K562 (cell line): ENCODE measurements at regions not wholly inside any gene's neighbourhood (a gene's known extent, or its start where the extent isn't known, plus 50 kb on each side); places are given as distances from the start of the nearest gene placed in this dataset.

Experiments
- ATAC-seq: fragments of 200-7000 bp; cut with Tn5 transposase; 3 replicates; pipeline ENCODE4 v1.9.1; 2020; ENCODE audit warnings: moderate library complexity
- BruUV-seq: library from RNA; stranded (reverse); fragments of 400-500 nt; replicated peaks from 2 replicates; lab custom pipeline; 2021; lab: Mats Ljungman, UMichigan
- CTCF ChIA-PET: fragments of 300-600 bp; formaldehyde crosslinking; extraction: SDS; loops from one replicate; lab custom pipeline; 2021; ENCODE audit warnings: low intra/inter-chr PET ratio; lab: Yijun Ruan, JAX
- POLR2A ChIA-PET: fragments of 300-600, 350-650 bp; sonication (Branson Sonifier 250); formaldehyde crosslinking; extraction: SDS; loops from one replicate; lab custom pipeline; 2021; ENCODE audit warnings: antibody characterized with exemption, inconsistent platforms; lab: Yijun Ruan, JAX
- DNase-seq, 4 experiments: peaks; one replicate each; pipeline versions ENCODE4 v3.0.0 to v3.0.0-alpha.2; 2011 to 2018; ENCODE audit warnings: low spot score in 3 of 4, mixed read lengths in 3 of 4; ENCODE audit errors: extremely low read depth in 1 of 4
- FAIRE-seq: peaks from 2 replicates; lab custom pipeline; 2011; peaks lifted over from hg19 to GRCh38; lab: Jason Lieb, UNC
- H2AFZ ChIP-seq: 2 replicates; pipeline ENCODE4 v1.6.0; 2011; ENCODE audit warnings: low read depth, low read length, control low read depth, inconsistent platforms
- H3K27ac ChIP-seq: fragments of 200-600 bp; 3 replicates; pipeline ENCODE4 v1.8.0; 2011; ENCODE audit warnings: low read depth, mild to moderate bottlenecking, control low read depth, inconsistent platforms, low read length, moderate library complexity, mixed read lengths; ENCODE audit errors: extremely low read depth
- H3K27me3 ChIP-seq, 2 experiments: fragments of 300-600 bp in 1 of 2; 2 replicates in 1 of 2; 3 replicates in 1 of 2; pipeline versions ENCODE4 v1.6.0 to v1.8.0; 2011; ENCODE audit warnings: inconsistent platforms in 2 of 2, low read length in 2 of 2, mild to moderate bottlenecking in 1 of 2, mixed read lengths in 1 of 2, moderate library complexity in 1 of 2; ENCODE audit not compliant: control insufficient read depth in 2 of 2, insufficient read depth in 2 of 2
- H3K36me3 ChIP-seq: fragments of 300-600 bp; 3 replicates; pipeline ENCODE4 v1.8.0; 2011; ENCODE audit warnings: mild to moderate bottlenecking, low read length, inconsistent platforms; ENCODE audit not compliant: control insufficient read depth, insufficient read depth
- H3K4me1 ChIP-seq, 2 experiments: fragments of 200-600 bp in 1 of 2; replicated peaks in 1 of 2; 2 replicates in 1 of 2; 3 replicates in 1 of 2; pipeline versions ENCODE4 v1.5.1 to v1.8.0; 2011; ENCODE audit warnings: inconsistent platforms in 2 of 2, low read length in 2 of 2, mild to moderate bottlenecking in 1 of 2, mixed read lengths in 1 of 2, moderate library complexity in 1 of 2; ENCODE audit not compliant: control insufficient read depth in 2 of 2, insufficient read depth in 2 of 2
- H3K4me2 ChIP-seq: 2 replicates; pipeline ENCODE4 v1.6.1; 2011; ENCODE audit warnings: low read length, control low read depth, inconsistent platforms, mixed read lengths; ENCODE audit not compliant: insufficient read depth
- H3K4me3 ChIP-seq: fragments of 200-600 bp; sonication (generic), shearing (Covaris generic); 2 replicates; pipeline ENCODE4 v1.5.1; 2016; ENCODE audit warnings: control low read depth, inconsistent platforms
- H3K79me2 ChIP-seq: fragments of 200-600 bp; 3 replicates; pipeline ENCODE4 v1.8.0; 2011; ENCODE audit warnings: low read length, inconsistent platforms; ENCODE audit not compliant: control insufficient read depth, insufficient read depth
- H3K9ac ChIP-seq, 2 experiments: 2 replicates each; pipeline versions ENCODE4 v1.6.0 to v1.6.1; 2011; ENCODE audit warnings: low read depth in 2 of 2, low read length in 2 of 2, control low read depth in 1 of 2, inconsistent platforms in 1 of 2, mild to moderate bottlenecking in 1 of 2, mixed read lengths in 1 of 2; ENCODE audit not compliant: insufficient read depth in 1 of 2
- H3K9me1 ChIP-seq: one replicate; pipeline ENCODE4 v1.6.0; 2011; ENCODE audit warnings: inconsistent platforms, mild to moderate bottlenecking, low read length, moderate library complexity; ENCODE audit not compliant: control insufficient read depth, insufficient read depth
- H3K9me3 ChIP-seq: replicated peaks from 2 replicates; pipeline ENCODE4 v1.5.1; 2011; ENCODE audit warnings: low read depth, low read length, inconsistent platforms; ENCODE audit not compliant: control insufficient read depth, insufficient read depth
- H4K20me1 ChIP-seq: replicated peaks from 2 replicates; pipeline ENCODE4 v1.6.1; 2011; ENCODE audit warnings: low read length, inconsistent platforms, mixed read lengths; ENCODE audit not compliant: control insufficient read depth, insufficient read depth
- C11orf30 ChIP-seq: fragments of 450-650 bp; IDR thresholded peaks from 2 replicates; pipeline ENCODE4 v1.6.1; 2016; ENCODE audit warnings: low read depth, mild to moderate bottlenecking
- ETV6 ChIP-seq, 3 experiments: fragments of 150-350 bp in 1 of 3; sonication (generic) in 1 of 3; formaldehyde crosslinking in 1 of 3; IDR thresholded peaks; 2 replicates each; pipeline versions ENCODE4 v1.6.1 to v1.8.0; 2014 to 2022; ENCODE audit warnings: borderline replicate concordance in 2 of 3, low read depth in 2 of 3, antibody characterized with exemption in 1 of 3, low read length in 1 of 3, mild to moderate bottlenecking in 1 of 3, missing genetic modification reagents in 1 of 3
- FOSL1 ChIP-seq: fragments of 200-800 bp; sonication (Bioruptor generic); conservative IDR thresholded peaks from 2 replicates; pipeline ENCODE4 v1.6.1; 2016; ENCODE audit warnings: missing genetic modification characterization, missing compliant biosample characterization
- FOXK2 ChIP-seq, 2 experiments: fragments of 450-650 bp; IDR thresholded peaks in 1 of 2; conservative IDR thresholded peaks in 1 of 2; 2 replicates each; pipeline ENCODE4 v1.6.1; 2016; ENCODE audit warnings: low read depth in 2 of 2, mild to moderate bottlenecking in 1 of 2
- NFE2 ChIP-seq: IDR thresholded peaks from 2 replicates; pipeline ENCODE4 v1.6.1; 2014; ENCODE audit warnings: antibody characterized with exemption, low read depth
- ZNF282 ChIP-seq: sonication (generic); formaldehyde crosslinking; IDR thresholded peaks from 2 replicates; pipeline ENCODE4 v1.8.1; 2023; ENCODE audit warnings: missing genetic modification reagents
- ZNF384 ChIP-seq: IDR thresholded peaks from 2 replicates; pipeline ENCODE4 v1.6.1; 2012; ENCODE audit warnings: low read depth, low read length, improper control_type of control experiment
- ZNF644 ChIP-seq: fragments of 200-800 bp; sonication (Bioruptor generic); IDR thresholded peaks from 2 replicates; pipeline ENCODE4 v1.6.1; 2016; ENCODE audit warnings: low read depth, missing genetic modification characterization, missing compliant biosample characterization
- WGBS: fragments of 100-300 bp; shearing (Covaris generic); methylation state at CpG from one replicate; pipeline ENCODE4 v1.1.6; 2016; ENCODE audit warnings: low coverage, mixed read lengths; ENCODE audit not compliant: insufficient coverage; ENCODE audit errors: missing lambda C conversion rate; 5-methylcytosine and 5-hydroxymethylcytosine counted together
- in situ Hi-C: fragments of 300-500 bp; cut with MboI; formaldehyde crosslinking; loops from 4 replicates; pipeline ENCODE4 v1.15.0; 2018; ENCODE audit warnings: inconsistent platforms, mixed read lengths
- intact Hi-C: fragments of 100-400 bp; cut with micrococcal nuclease; formaldehyde crosslinking; loops from 2 replicates; pipeline ENCODE4 v1.14.2; 2022
- TF ChIP-seq, protein P1 (sequence below): IDR thresholded peaks from 2 replicates; pipeline ENCODE4 v1.6.1; 2011; ENCODE audit warnings: borderline replicate concordance, low read depth, mild to moderate bottlenecking, moderate library complexity, low read length; ENCODE audit not compliant: insufficient read depth, poor library complexity, severe bottlenecking
- TF ChIP-seq, protein P2 (sequence below): fragments of 450-650 bp; conservative IDR thresholded peaks from 2 replicates; pipeline ENCODE4 v1.6.1; 2016; ENCODE audit warnings: missing genetic modification characterization, low read depth, mild to moderate bottlenecking, missing compliant biosample characterization, moderate library complexity

DNA sequence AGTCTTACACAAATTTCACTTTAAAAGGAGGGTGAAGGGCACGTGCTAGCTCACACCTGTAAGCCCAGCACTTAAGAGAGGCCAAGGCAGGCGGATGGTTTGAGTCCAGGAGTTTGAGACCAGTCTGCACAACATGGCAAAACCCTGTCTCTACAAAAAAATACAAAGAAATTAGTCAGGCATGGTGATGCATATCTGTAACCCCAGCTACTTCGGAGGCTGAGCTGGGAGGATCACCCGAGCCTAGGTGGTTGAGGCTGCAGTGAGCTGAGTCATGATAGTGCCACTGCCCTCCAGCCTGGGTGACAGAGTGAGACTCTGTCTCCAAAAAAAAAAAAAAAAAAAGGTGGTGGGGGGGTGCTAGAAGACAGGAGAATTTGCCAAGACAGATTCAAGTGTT lies 237.3 kb upstream of the KLF14 start:
- no peak for FAIRE-seq
- Histone ChIP-seq H3K9me1 (no peaks in the 10 kb centered on the region), H3K9ac (no peak overlapping the region), H3K36me3 (no peaks in the 10 kb centered on the region), H3K79me2 (no peaks in the 10 kb centered on the region), H3K4me3 (no peak overlapping the region), H4K20me1 (no peaks in the 10 kb centered on the region), H3K27ac (no peak overlapping the region), H2AFZ (no peak overlapping the region), H3K4me1 (no peaks in the 10 kb centered on the region; a peak in 1 of 5 replicates), H3K4me2 (no peak overlapping the region), H3K27me3 (no peaks in the 10 kb centered on the region), H3K9me3 (peaks cover 2% of the 10 kb centered on the region; the same call in 1 of the 2 replicates)
- intact Hi-C loops, result no loop called here
- TF ChIP-seq ZNF644 (tag) (no peak), ZNF384 (peak; percentile 20; the same call in 1 of the 2 replicates), NFE2 (peak; percentile 59), ETV6 (IDR thresholded peaks at IDR 0.05; ENCODE audit: borderline replicate concordance in 1 of 2, low read depth in 2 of 2, low read length in 1 of 2) (no peak), ETV6 (CRISPR knock-in tag; IDR thresholded peaks at IDR 0.05; ENCODE audit: borderline replicate concordance) (no peak), FOXK2 (conservative IDR thresholded peaks at IDR 0.05 in 1 of 2, IDR thresholded peaks at IDR 0.05 in 1 of 2; ENCODE audit: low read depth in 2 of 2) (no peak), ZNF282 (CRISPR knock-in tag) (no peak), C11orf30 (peak; percentile 12; the same call in 1 of the 2 replicates), FOSL1 (tag) (0 out of 2 replicates have a peak, but pooled peaks have one; percentile 14)
- TF ChIP-seq, protein P1, sequence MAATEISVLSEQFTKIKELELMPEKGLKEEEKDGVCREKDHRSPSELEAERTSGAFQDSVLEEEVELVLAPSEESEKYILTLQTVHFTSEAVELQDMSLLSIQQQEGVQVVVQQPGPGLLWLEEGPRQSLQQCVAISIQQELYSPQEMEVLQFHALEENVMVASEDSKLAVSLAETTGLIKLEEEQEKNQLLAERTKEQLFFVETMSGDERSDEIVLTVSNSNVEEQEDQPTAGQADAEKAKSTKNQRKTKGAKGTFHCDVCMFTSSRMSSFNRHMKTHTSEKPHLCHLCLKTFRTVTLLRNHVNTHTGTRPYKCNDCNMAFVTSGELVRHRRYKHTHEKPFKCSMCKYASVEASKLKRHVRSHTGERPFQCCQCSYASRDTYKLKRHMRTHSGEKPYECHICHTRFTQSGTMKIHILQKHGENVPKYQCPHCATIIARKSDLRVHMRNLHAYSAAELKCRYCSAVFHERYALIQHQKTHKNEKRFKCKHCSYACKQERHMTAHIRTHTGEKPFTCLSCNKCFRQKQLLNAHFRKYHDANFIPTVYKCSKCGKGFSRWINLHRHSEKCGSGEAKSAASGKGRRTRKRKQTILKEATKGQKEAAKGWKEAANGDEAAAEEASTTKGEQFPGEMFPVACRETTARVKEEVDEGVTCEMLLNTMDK, result no peak
- TF ChIP-seq, protein P2, sequence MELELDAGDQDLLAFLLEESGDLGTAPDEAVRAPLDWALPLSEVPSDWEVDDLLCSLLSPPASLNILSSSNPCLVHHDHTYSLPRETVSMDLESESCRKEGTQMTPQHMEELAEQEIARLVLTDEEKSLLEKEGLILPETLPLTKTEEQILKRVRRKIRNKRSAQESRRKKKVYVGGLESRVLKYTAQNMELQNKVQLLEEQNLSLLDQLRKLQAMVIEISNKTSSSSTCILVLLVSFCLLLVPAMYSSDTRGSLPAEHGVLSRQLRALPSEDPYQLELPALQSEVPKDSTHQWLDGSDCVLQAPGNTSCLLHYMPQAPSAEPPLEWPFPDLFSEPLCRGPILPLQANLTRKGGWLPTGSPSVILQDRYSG (tag), result no peak
- in situ Hi-C loops, result no loop called here
- WGBS, result 46% methylated on average over 4 of the region's 4 CpGs
- peak; percentile 59 for ATAC-seq
- no TSS peak for BruUV-seq
- CTCF ChIA-PET, result no interaction called here
- POLR2A ChIA-PET, result interaction anchor here (0.6 to 1.3 kb wide), 4 partner anchors 9 to 184 kb away, joined by 3 to 7 read pairs (median 4); no protein-coding TSS in a partner anchor
- peak in 1 of 4 experiments; percentile 22 for DNase-seq
